IPS-18c (cell line): ENCODE measurements at regions not wholly inside any gene's neighbourhood (a gene's known extent, or its start where the extent isn't known, plus 50 kb on each side); places are given as distances from the start of the nearest gene placed in this dataset.

Experiments used
- H3K4me3 ChIP-seq: 2 replicates; pipeline ENCODE4 v1.7.0; 2013; ENCODE audit warnings: low read depth, mild to moderate bottlenecking, low read length, moderate library complexity; ENCODE audit not compliant: insufficient read depth
- H3K9me3 ChIP-seq: one replicate; pipeline ENCODE4 v1.6.1; 2013; ENCODE audit warnings: mild to moderate bottlenecking, low read length, moderate library complexity; ENCODE audit not compliant: control insufficient read depth, insufficient read depth

DNA sequence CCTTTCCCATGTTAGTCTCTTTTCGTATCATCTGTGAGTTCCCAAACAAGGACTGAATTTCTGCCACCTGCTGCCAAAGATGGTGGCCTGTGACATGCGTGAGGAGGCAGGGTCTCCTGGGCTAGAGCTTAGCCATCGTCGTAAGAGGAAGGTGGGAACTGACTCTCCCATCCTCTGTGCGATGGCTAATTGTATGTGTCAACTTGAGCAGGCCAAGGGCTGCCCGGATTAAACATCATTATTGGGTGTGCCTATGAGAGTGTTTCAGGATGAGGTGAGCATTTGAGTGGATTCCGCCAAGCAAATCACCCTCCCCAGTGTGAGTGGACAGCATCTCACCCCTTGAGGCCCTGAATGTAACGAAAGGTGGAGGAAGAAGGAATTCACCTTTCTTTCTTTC lies 220.7 kb upstream of the DIO3 start:
- Histone ChIP-seq H3K9me3 (no peaks in the 10 kb centered on the region), H3K4me3 (no peak overlapping the region)

GRCh38 chr14:101347893-101348777 lies 213.2 kb upstream of the DIO3 start:
- Histone ChIP-seq H3K4me3 (no peak overlapping the region), H3K9me3 (peaks cover 4% of the 10 kb centered on the region)

GRCh38 chr14:101349108-101349507 lies 212.2 kb upstream of the DIO3 start:
- peaks cover 4% of the 10 kb centered on the region for H3K9me3 ChIP-seq

GRCh38 chr14:101350021-101350420 lies 211.3 kb upstream of the DIO3 start:
- peaks cover 8% of the 10 kb centered on the region for H3K9me3 ChIP-seq

More at GRCh38 chr14:101349108-101349507, 212.2 kb upstream of the DIO3 start:
- no peak overlapping the region for H3K4me3 ChIP-seq

GRCh38 chr14:101350691-101351090 lies 210.6 kb upstream of the DIO3 start:
- H3K4me3 ChIP-seq = no peak overlapping the region
- peaks cover 8% of the 10 kb centered on the region for H3K9me3 ChIP-seq

More at GRCh38 chr14:101350021-101350420, 211.3 kb upstream of the DIO3 start:
- H3K4me3 ChIP-seq = no peak overlapping the region

DNA sequence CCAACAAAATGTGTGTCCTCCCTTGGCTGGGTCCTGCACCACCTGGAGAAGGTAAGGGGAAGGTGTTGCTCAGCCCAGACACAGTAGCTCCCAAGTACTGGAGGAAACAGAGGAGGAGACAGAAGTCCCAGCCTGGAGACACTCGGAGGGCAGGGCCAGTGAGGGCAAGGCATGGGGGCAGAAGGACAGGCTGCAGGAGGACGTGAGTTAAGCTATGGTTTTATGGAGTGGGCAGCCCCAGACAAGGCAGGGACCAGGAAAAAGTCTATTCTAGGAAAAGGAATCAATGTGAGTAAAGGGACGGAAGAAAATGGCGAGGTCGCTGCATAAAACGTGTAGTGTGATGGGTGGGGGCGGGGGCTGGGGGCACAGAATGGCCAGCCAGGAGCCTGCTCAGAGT lies 210.1 kb upstream of the DIO3 start:
- Histone ChIP-seq H3K9me3 (peaks cover 8% of the 10 kb centered on the region), H3K4me3 (no peak overlapping the region)

DNA sequence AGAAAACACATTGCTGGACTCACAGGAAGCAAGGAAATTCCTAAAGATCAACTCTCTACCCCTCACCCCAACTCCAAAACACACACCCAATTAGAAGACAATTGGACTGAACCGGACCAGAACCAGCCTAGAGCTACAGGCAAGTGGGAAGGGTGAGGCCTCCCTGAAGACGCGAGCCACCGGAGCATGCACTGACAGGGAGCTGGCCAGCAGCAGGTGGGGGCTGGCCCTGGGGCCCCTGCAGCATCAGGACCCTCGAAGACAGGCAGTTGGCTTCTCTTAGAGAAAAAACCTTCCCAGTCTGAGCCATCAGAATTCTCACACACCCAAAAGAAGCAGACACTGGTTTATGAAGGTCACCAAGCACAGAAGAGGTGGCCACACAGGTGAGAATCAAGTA lies 209.5 kb upstream of the DIO3 start:
- no peak overlapping the region for H3K4me3 ChIP-seq
- H3K9me3 ChIP-seq = peaks cover 8% of the 10 kb centered on the region

- H3K4me3 ChIP-seq = no peak overlapping the region
- H3K9me3 ChIP-seq = peaks cover 8% of the 10 kb centered on the region
Observed at GRCh38 chr14:101352567-101352966, 208.7 kb upstream of the DIO3 start.

- no peak overlapping the region for H3K4me3 ChIP-seq
- peaks cover 8% of the 10 kb centered on the region for H3K9me3 ChIP-seq
Observed at GRCh38 chr14:101353422-101353821, 207.9 kb upstream of the DIO3 start.

DNA sequence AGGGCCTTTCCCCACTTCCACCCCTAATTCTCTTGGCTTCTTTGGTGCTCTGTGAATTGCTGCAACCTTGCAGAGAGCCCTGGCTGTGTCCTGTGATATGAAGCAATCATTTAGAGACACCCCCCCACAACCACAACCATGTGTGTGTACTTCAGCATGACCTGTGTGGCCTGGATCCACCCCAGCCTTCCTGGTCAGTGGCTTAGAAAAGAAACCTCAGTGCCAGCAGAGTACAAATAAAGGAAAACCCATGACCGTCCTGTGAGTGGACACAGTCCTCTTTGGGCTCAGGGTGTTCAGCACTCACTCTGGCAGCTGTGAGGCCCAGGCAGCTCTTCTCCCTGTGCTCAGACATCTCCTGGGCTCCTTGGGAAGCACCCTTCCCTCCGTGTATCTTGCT lies 206.6 kb upstream of the DIO3 start:
- peaks cover 5% of the 10 kb centered on the region for H3K9me3 ChIP-seq
- H3K4me3 ChIP-seq = no peak overlapping the region

GRCh38 chr14:101355284-101355683 lies 206.0 kb upstream of the DIO3 start:
- Histone ChIP-seq H3K4me3 (no peak overlapping the region), H3K9me3 (peaks cover 5% of the 10 kb centered on the region)

GRCh38 chr14:101357038-101357437 lies 204.3 kb upstream of the DIO3 start:
- H3K4me3 ChIP-seq = no peak overlapping the region
- H3K9me3 ChIP-seq = peaks cover 5% of the 10 kb centered on the region

DNA sequence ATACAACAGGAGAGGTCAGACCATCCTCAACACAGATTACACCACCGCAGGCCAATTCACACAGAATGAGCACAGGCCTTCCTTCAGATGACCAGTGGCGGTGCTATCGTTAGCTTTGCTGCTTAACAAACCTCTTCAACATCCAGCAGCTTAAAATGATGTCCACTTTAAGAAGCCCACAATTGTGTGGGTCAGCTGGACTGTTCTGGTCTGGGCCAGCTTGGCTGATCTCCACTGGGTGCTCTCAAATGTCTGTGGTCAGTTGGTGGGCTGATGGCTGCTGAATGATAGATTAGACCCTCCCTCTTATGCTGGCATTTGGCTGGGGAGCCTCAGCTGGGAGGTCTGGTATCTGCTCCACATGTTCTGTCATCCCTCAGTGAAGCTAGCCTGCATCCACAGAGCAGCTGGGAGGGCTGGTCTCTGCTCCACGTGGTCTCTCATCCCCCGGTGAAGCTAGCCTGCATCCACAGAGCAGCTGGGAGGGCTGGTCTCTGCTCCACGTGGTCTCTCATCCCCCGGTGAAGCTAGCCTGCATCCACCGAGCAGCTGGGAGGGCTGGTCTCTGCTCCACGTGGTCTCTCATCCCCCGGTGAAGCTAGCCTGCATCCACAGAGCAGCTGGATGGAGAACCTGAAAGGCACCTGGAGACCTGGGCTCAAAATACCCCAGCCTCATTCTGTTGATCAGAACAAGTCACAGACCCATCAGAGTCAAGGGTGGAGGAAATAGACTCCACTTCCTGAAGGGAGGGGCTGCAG lies 203.6 kb upstream of the DIO3 start:
- Histone ChIP-seq H3K9me3 (peaks cover 5% of the 10 kb centered on the region), H3K4me3 (no peak overlapping the region)

DNA sequence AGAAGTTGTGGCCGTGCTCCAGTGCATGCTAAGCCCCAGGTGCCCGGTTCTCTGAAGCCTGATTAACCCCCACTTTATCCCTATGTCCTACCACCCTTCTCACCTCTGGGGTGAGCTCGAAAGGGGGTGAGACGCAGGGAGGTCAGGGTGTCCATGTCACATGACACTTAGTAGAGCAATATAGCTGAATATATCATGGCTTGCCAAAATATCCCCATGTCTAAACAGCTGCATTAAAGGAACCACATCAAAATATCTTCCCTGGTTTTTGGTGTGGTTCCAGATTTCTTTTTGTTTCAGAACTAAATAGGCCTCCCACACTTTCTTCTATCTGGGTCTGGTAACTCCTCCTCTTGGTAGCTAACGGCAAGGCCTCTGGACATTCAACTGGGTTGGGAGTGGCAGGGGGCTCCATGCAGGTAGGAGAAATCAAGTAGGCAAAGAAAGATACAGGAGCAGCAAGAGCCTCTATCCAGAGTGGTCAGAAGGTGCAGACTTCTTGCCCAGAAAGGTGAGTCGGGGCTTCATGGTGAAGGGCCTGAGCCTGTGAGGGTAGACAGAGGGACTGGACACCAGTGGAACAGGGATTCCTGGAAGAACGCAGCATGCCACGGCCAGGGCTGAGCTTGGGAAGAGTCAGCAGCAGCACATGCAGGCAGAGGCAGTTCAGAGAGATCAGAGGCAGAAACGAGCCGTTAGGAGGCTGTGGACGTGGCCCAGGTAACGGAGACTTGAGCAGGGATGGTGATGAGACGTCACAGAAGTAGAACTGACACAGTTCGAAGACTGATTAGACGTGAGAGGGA lies 202.8 kb upstream of the DIO3 start:
- no peak overlapping the region for H3K4me3 ChIP-seq
- peaks cover 5% of the 10 kb centered on the region for H3K9me3 ChIP-seq

DNA sequence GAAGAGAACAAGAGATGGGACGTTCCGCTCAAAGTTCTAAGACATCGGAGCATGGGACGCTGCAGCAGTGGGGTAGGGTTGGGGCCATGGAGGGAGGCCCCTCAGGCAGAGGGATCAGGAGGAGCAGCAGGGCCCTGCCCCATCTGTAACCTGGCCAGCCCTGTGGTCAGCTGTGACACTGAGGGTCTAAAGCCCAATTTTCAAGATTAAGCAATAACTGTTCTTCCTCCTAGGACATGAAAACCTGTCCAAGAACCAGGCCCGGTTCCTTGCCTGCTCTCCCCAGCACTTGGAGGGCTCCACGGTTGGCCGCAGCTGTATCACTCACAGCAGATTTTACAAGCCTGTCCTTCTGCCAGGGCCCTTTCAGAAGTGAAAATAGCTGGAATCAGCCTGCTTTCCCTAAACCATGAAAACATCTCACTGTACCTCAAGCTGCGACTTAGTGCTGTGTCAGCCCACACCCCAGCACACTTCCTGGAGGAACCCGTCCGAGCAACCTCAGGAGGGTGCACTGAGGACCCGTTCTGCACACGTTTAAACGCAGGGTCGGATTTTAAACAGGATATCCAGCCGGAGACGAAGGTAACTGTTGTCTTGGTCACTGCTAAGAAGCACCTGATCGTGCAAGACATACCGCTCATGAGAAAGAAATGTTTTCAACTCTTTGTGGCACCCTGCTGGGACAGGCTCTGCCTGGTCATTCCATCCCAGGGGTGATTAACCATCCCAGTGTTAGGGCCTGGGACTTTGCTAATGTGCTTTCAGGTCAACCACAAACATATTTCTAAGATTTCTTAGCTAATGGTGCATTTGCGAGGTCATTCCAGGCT lies 201.9 kb upstream of the DIO3 start:
- Histone ChIP-seq H3K4me3 (no peak overlapping the region), H3K9me3 (peaks cover 5% of the 10 kb centered on the region)

- Histone ChIP-seq H3K9me3 (no peaks in the 10 kb centered on the region), H3K4me3 (no peak overlapping the region)
Observed at GRCh38 chr14:101360054-101360911, 201.0 kb upstream of the DIO3 start.
